HL-60 (cell line): ENCODE measurements at regions not wholly inside any gene's neighbourhood (a gene's known extent, or its start where the extent isn't known, plus 50 kb on each side); places are given as distances from the start of the nearest gene placed in this dataset.

Experiments
- DNase-seq, 2 experiments: peaks; one replicate each; pipeline ENCODE4 v3.0.0-alpha.2; 2010 to 2020; ENCODE audit warnings: low read depth in 1 of 2, low spot score in 1 of 2
- H3K27ac ChIP-seq: fragments of 250-450 bp; sonication (Bioruptor Pico); replicated peaks from 2 replicates; pipeline ENCODE4 v1.5.1; 2020; ENCODE audit warnings: mild to moderate bottlenecking, moderate library complexity
- H3K27me3 ChIP-seq: fragments of 250-450 bp; sonication (Bioruptor Pico); 2 replicates; pipeline ENCODE4 v1.5.1; 2021; ENCODE audit warnings: mild to moderate bottlenecking, moderate library complexity; ENCODE audit not compliant: insufficient read depth, poor library complexity, severe bottlenecking
- H3K4me3 ChIP-seq: replicated peaks from 2 replicates; pipeline ENCODE4 v1.5.1; 2011; ENCODE audit warnings: mild to moderate bottlenecking, control low read depth, low read length; ENCODE audit not compliant: insufficient read depth
- CTCF ChIP-seq: IDR thresholded peaks from one replicate; pipeline ENCODE4 v1.5.1; 2011; ENCODE audit warnings: low read length, control low read depth, inconsistent platforms; ENCODE audit not compliant: insufficient read depth
- GABPA ChIP-seq: IDR thresholded peaks from 2 replicates; pipeline ENCODE4 v1.6.1; 2012; ENCODE audit warnings: low read depth
- POLR2AphosphoS5 ChIP-seq: IDR thresholded peaks from 2 replicates; pipeline ENCODE4 v1.6.1; 2012; ENCODE audit warnings: low read depth
- REST ChIP-seq: IDR thresholded peaks from 2 replicates; pipeline ENCODE4 v1.6.1; 2012; ENCODE audit warnings: low read depth; ENCODE audit not compliant: insufficient replicate concordance
- SPI1 ChIP-seq: IDR thresholded peaks from 2 replicates; pipeline ENCODE4 v1.6.1; 2012; ENCODE audit warnings: low read depth, mild to moderate bottlenecking, borderline replicate concordance

GRCh38 chr15:81729340-81729739 is 316.5 kb downstream of the MEX3B start:
- H3K4me3 ChIP-seq: no peak overlapping the region
- no peak for TF ChIP-seq SPI1
- TF ChIP-seq POLR2AphosphoS5: no peak
- no peak for TF ChIP-seq CTCF
- no peak for TF ChIP-seq REST
- TF ChIP-seq GABPA: no peak
- no peak overlapping the region for H3K27ac ChIP-seq
- no peaks in the 10 kb centered on the region for H3K27me3 ChIP-seq
- no peak for DNase-seq

- DNase-seq: no peak
- no peak overlapping the region for H3K27ac ChIP-seq
- no peak overlapping the region for H3K4me3 ChIP-seq
- H3K27me3 ChIP-seq: no peaks in the 10 kb centered on the region
- no peak for TF ChIP-seq POLR2AphosphoS5
Observed at GRCh38 chr15:81728726-81729125, 317.1 kb downstream of the MEX3B start.

- Histone ChIP-seq H3K27me3 (no peaks in the 10 kb centered on the region), H3K4me3 (no peak overlapping the region), H3K27ac (no peak overlapping the region)
- no peak for DNase-seq
- TF ChIP-seq REST: no peak
- TF ChIP-seq CTCF: no peak
- TF ChIP-seq SPI1: no peak
- no peak for TF ChIP-seq POLR2AphosphoS5
- TF ChIP-seq GABPA: no peak
Observed at GRCh38 chr15:81725590-81725989, 320.2 kb downstream of the MEX3B start.

GRCh38 chr15:81724536-81724935 is 321.3 kb downstream of the MEX3B start:
- Histone ChIP-seq H3K27ac (no peak overlapping the region), H3K27me3 (no peaks in the 10 kb centered on the region), H3K4me3 (no peak overlapping the region)
- TF ChIP-seq SPI1 (no peak), POLR2AphosphoS5 (no peak), CTCF (no peak), REST (no peak), GABPA (no peak)
- DNase-seq: no peak
